ENCODE measurements at regions not wholly inside any gene's neighbourhood (a gene's known extent, or its start where the extent isn't known, plus 50 kb on each side); places are given as distances from the start of the nearest gene placed in this dataset.

DNA sequence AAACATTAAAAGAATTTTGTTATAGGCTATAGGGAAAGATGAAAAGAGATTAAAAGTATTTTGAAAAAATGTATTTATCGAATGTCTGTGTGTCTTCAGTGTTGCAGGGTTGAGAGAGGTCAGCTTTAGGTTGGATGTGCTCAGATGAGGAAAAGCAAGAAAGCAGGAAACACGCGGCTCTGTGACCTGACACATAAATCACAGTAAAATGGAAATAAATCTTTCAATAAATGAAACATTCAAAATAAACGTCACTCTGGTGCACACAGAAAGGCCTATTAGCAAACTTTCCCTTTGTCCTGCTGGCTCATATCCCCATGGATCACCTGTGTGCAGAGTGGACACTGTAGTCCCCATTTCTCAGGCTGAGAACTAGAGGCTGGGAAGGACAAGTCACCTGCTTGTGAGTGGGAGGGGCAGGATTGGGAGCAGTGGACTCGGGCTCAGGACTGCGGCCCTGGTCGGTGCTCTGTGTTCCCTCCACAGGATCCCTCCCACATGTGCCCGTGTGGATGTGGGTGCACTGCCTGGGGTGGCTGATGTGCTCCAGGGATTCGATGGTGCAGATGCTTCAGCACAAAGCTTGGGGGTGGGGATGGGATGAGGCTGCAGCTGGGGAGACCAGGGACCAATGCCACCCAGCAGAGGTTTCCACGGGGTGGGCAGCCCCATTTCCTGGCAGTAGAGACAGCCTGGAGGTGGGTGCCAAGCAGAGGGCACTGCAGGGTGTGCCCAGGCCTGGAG is 96.0 kb upstream of the IGLL5 start:
- TF ChIP-seq, protein P1, sequence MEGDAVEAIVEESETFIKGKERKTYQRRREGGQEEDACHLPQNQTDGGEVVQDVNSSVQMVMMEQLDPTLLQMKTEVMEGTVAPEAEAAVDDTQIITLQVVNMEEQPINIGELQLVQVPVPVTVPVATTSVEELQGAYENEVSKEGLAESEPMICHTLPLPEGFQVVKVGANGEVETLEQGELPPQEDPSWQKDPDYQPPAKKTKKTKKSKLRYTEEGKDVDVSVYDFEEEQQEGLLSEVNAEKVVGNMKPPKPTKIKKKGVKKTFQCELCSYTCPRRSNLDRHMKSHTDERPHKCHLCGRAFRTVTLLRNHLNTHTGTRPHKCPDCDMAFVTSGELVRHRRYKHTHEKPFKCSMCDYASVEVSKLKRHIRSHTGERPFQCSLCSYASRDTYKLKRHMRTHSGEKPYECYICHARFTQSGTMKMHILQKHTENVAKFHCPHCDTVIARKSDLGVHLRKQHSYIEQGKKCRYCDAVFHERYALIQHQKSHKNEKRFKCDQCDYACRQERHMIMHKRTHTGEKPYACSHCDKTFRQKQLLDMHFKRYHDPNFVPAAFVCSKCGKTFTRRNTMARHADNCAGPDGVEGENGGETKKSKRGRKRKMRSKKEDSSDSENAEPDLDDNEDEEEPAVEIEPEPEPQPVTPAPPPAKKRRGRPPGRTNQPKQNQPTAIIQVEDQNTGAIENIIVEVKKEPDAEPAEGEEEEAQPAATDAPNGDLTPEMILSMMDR (IDR thresholded peaks at IDR 0.05) = no peak
- no peak for TF ChIP-seq EP300 (IDR thresholded peaks at IDR 0.05)

All from ovary (tissue), 3 donors.